GM19239 (cell line): ENCODE measurements at regions not wholly inside any gene's neighbourhood (a gene's known extent, or its start where the extent isn't known, plus 50 kb on each side); places are given as distances from the start of the nearest gene placed in this dataset.
"Not testable (repeated sequence)": the region's sequence is repeated elsewhere in the genome, so short reads cannot be mapped to it uniquely, and the experiment has no call there.

Source experiments
- DNase-seq: peaks from one replicate; pipeline ENCODE4 v3.0.0; 2011; ENCODE audit warnings: low spot score; ENCODE audit not compliant: insufficient read length
- FAIRE-seq: peaks from 2 replicates; lab custom pipeline; 2011; peaks lifted over from hg19 to GRCh38; lab: Jason Lieb, UNC

- DNase-seq (no peak), FAIRE-seq (no peak)
Observed at GRCh38 chr2:59389240-59389639, 1148.1 kb upstream of the FANCL start.

GRCh38 chr2:59385971-59386370 lies 1144.8 kb upstream of the FANCL start:
- FAIRE-seq, result no peak

DNA sequence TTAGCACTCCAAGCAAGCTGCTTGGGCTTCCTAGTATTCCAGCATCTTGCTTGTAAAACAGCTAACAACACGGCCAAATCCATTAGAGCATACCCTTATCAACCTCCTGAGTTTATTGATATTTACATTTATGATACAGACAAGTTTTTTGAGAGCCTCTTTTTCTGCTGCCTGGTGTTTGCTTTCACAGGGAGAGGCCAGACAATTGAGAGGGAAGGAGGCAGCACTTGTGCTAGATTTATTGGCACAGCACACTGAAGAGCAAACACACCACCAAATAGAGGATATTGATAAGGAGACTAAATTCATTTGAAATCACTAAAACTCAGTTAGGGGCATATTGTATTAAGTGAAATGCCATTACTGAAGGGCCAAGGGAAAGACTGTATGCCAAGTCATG lies 1142.3 kb upstream of the FANCL start:
- DNase-seq (no peak), FAIRE-seq (no peak)

More at GRCh38 chr2:59385971-59386370, 1144.8 kb upstream of the FANCL start:
- DNase-seq, result no peak

- no peak for DNase-seq
- FAIRE-seq, result no peak
Observed at GRCh38 chr2:59378127-59378526, 1137.0 kb upstream of the FANCL start.

DNA sequence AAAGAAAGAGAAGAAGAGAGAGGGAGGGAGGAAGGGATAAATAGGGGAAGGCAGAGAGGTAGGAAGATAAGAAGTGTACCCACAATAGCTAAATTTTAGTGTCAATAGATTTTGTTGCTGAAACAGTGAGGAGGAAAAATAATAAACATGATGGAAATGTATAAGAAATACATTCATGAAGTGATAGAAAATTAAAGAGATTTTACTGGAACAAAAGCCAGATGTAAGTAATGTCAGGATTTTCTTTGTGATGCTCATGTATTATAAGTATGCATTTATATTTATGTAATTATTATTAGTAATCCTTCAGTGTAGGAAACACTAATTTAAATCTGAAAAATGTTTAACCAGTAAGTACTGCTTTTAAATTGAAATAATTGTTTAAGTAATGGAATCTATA lies 1125.2 kb upstream of the FANCL start:
- DNase-seq (no peak), FAIRE-seq (no peak)

GRCh38 chr2:59354498-59354897 lies 1113.4 kb upstream of the FANCL start:
- FAIRE-seq (no peak), DNase-seq (no peak)

GRCh38 chr2:59353306-59353921 lies 1112.3 kb upstream of the FANCL start:
- FAIRE-seq (no peak), DNase-seq (no peak)

DNA sequence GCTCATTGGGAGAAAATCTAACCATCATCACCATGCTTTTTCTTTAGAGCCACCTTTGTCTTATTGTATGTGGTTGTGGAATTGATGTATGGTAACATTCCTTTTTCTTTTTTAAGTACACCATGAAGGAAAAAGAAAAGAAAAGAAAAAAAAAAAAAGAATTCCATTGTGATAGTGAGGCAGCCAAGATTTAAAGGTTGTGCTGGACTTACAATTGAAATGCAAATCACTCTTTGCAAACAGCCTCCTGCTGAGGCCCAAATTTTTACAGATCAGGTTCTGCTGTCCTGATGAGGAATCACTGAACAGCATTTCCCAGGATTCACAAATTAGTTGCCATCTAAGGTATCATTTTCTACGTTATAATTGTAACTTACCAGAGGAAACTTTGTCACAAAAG lies 1101.0 kb upstream of the FANCL start:
- no peak for FAIRE-seq
- DNase-seq, result no peak

DNA sequence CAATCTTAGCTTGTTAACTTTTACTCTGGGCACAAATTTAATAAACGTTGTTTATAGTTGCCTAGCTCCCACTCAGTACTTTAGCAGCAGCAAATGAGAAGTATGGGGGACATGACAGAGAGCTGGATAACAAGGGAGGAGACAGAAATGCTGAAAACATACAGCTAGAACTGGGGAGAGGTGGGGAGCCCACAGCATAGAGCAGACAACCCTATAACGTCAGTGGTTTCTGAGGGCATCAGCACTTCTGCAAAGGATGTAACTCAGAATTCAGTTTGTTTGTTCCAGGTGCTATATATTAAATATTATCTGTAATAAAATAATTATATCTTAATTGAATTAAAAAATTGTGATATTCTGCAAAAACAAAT lies 1098.7 kb upstream of the FANCL start:
- DNase-seq (no peak), FAIRE-seq (no peak)

DNA sequence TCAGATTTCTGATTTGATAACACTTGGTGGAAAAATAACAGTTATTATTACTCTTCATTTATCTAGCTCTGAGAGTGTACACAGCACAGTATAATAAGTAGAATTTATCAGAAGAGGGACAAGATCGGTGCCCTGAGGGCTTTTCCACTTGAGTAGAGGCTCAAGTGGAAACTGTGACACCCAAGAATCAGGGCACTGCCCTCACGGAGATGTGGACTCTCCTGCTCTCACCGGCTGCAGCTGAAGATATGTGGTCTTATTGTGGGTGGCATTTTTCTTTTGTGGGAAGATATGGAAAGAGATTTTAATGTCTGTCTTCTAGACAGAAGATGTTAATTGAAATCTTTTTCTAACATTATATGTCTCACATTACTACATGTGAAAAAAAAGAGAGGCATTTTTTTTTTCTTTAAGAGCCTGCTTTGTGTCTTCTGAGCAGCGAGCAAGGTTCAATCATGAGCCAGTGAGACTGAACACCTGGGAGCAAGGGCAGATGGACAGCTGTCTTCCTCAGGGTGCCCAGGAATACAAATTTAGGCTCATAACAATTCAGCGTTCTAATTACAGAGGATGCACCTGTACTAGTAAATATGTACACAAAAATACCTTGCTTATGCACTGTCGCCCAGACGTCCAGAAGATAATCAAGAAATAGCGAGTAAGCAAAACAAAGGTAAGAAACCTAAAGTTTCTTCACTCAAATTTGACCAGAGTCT lies 1098.2 kb upstream of the FANCL start:
- DNase-seq (no peak), FAIRE-seq (no peak)

- no peak for DNase-seq
Observed at GRCh38 chr2:59333007-59333406, 1091.9 kb upstream of the FANCL start.

DNA sequence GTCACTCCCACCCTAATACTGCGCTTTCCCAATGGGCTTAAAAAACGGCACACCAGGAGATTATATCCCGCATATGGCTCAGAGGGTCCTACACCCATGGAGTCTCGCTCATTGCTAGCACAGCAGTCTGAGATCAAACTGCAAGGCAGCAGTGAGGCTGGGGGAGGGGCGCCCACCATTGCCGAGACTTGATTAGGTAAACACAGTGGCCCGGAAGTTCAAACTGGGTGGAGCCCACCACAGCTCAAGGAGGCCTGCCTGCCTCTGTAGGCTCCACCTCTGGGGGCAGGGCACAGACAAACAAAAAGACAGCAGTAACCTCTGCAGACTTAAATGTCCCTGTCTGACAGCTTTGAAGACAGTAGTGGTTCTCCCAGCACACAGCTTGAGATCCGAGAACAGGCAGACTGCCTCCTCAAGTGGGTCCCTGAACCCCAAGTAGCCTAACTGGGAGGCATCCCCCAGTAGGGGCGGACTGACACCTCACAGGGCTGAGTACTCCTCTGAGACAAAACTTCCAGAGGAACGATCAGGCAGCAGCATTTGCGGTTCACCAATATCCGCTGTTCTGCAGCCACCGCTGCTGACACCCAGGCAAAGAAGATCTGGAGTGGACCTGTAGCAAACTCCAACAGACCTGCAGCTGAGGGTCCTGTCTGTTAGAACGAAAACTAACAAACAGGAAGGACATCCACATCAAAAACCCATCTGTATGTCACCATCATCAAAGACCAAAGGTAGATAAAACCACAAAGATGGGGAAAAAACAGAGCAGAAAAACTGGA lies 1085.6 kb upstream of the FANCL start:
- FAIRE-seq, DNase-seq: not testable (repeated sequence)

More at GRCh38 chr2:59333007-59333406, 1091.9 kb upstream of the FANCL start:
- FAIRE-seq, result no peak

DNA sequence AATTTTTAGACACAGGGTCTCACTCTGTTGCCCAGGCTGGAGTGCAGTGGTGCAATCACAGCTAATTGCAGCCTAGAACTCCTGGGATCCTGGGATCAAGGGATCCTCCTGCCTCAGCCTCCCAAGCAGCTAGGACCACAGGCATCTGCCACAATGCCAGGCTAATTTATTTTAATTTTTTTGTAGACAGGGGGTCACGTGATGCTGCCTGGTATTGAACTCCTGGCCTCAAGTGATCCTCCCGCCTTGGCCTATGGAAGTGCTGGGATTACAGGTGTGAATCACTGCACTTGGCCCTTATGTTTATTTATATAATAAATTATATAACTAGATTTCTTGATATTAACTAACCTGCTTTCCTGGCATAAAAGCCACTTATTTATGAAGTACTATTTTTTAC lies 1081.7 kb upstream of the FANCL start:
- DNase-seq (no peak), FAIRE-seq (no peak)

DNA sequence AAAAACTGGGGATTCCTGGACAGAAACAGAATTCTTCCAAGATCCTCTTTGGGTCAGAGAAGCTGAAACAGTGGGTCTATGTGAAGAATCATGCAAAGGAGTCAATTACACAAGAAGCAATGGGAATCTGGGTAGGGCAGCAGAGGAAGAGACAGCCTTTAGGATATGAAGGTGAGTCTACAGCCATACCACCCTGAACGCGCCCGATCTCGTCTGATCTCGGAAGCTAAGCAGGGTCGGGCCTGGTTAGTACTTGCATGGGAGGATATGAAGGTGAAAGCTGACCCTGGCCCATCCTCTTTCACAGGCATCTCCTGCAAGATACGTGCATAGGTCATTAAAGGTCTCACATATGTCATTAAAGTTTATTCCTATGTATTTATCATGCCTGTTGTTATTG lies 1080.9 kb upstream of the FANCL start:
- no peak for DNase-seq
- no peak for FAIRE-seq

- FAIRE-seq (no peak), DNase-seq (no peak)
Observed at GRCh38 chr2:59314031-59314766, 1073.1 kb upstream of the FANCL start.

DNA sequence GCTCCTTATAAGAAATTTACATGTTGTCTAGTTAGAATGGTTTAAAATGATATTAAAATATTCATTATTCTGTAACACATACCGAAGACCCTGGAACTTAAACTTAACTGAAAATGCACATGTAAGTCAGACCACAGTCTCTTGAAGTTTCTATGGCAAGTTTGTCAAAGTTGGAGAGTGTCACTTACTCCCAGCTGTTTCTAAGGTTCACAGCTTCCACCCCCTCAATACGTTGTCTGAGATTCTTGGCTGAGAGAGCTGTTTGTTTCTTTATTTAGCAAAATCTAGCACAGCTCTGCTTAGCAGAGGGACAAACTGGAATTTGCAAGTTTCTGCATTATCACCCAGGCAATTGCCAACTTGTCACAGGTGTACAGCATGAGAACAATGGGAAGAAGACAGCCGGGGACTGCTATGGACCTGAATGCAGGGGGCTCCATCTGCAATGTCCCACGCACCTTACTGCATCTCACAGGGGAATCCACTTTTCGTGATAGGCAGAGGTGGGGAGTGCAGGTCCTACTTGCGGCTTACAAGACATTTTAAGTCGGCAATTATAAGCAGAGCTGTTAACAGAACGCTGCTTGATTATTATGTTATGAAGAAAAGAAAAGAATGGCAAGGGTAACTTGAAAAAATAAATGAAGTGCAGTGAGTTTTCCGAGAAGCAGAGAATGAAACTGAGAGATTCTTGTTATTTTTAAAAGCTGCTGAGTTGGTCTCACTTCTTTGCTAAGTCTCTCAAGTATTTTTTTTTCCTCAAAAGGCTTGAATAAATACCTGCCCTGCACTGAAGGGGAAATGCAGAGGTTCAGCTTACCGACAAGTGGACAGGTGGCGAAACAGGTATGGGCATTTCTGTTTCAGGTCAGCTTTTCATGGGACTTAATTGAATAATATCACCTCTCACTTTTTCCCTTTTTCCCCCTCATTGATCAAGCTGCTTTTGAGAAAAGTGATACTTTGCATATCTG lies 1072.1 kb upstream of the FANCL start:
- DNase-seq (no peak), FAIRE-seq (no peak)

GRCh38 chr2:59312029-59312428 lies 1070.9 kb upstream of the FANCL start:
- no peak for DNase-seq
- FAIRE-seq, result no peak

GRCh38 chr2:59308108-59308507 lies 1067.0 kb upstream of the FANCL start:
- FAIRE-seq (no peak), DNase-seq (no peak)

DNA sequence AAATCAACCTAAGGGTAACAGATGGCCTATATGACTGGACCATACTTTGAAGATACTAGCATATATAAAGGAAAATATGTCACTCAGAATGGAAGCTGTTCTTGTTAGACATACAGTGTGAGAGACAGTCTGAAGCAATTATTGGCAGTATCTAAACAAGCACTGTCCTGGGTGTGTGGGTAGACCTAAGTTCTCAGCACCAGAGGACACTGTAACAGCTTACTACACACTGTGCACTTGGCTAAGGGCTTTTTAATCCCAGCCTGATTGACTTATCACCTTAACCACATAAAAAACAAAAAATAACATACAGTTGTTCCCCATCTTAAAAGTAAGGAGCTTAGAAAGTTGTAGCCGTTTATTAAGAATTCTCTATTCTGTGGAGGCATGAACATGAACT lies 1066.1 kb upstream of the FANCL start:
- FAIRE-seq, result no peak
- no peak for DNase-seq

DNA sequence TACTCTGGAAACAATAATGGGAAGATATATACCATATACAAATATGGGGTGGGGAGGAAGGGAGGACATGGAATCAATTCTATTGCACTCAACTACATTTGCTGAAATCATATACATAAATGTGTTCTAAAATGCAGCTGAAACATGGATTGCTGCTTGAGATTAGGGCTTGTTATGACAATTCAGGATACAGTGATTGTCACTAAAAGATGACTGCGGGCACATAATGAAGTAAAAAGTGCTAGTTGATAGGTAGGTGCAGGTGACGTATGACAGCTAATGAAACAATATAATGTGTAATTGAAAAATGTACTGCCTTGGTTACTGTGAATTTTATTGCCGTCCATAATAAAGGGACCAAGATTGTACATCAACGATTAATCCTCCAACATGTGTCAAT lies 1062.1 kb upstream of the FANCL start:
- no peak for FAIRE-seq
- DNase-seq, result no peak
